K562 (cell line): ENCODE measurements at regions not wholly inside any gene's neighbourhood (a gene's known extent, or its start where the extent isn't known, plus 50 kb on each side); places are given as distances from the start of the nearest gene placed in this dataset.

ENCODE experiments used
- ATF2 ChIP-seq: sonication (generic); formaldehyde crosslinking; IDR thresholded peaks from 2 replicates; pipeline ENCODE4 v1.8.1; 2022; ENCODE audit warnings: missing genetic modification reagents
- ATF7 ChIP-seq: fragments of 450-650 bp; IDR thresholded peaks from 2 replicates; pipeline ENCODE4 v1.7.1; 2014; ENCODE audit warnings: mild to moderate bottlenecking, moderate library complexity
- CTCF ChIP-seq, 3 experiments: IDR thresholded peaks in 2 of 3; conservative IDR thresholded peaks in 1 of 3; 2 replicates each; pipeline ENCODE4 v1.5.1; 2011 to 2012; ENCODE audit warnings: low read length in 3 of 3, mild to moderate bottlenecking in 3 of 3, control low read depth in 2 of 3, improper control_type of control experiment in 1 of 3, inconsistent platforms in 1 of 3, low read depth in 1 of 3, mixed read lengths in 1 of 3, moderate library complexity in 1 of 3; ENCODE audit not compliant: insufficient read depth in 2 of 3
- EZH2 ChIP-seq: IDR thresholded peaks from 2 replicates; pipeline ENCODE4 v1.6.1; 2012; ENCODE audit warnings: low read depth, mild to moderate bottlenecking, inconsistent platforms, low read length, borderline replicate concordance
- FOSL1 ChIP-seq: fragments of 200-800 bp; sonication (Bioruptor generic); conservative IDR thresholded peaks from 2 replicates; pipeline ENCODE4 v1.6.1; 2016; ENCODE audit warnings: missing genetic modification characterization, missing compliant biosample characterization
- MAFK ChIP-seq: IDR thresholded peaks from 2 replicates; pipeline ENCODE4 v1.6.1; 2011; ENCODE audit warnings: low read length, improper control_type of control experiment
- NBN ChIP-seq: fragments of 450-650 bp; IDR thresholded peaks from 2 replicates; pipeline ENCODE4 v1.6.1; 2016; ENCODE audit warnings: low read depth, mild to moderate bottlenecking
- NONO ChIP-seq, 2 experiments: fragments of 200-400 bp in 1 of 2; fragments of 450-650 bp in 1 of 2; formaldehyde crosslinking in 1 of 2; IDR thresholded peaks; 2 replicates each; pipeline ENCODE4 v1.6.1; 2017; ENCODE audit warnings: low read depth in 2 of 2, mild to moderate bottlenecking in 2 of 2, moderate library complexity in 2 of 2, low read length in 1 of 2
- ZBTB34 ChIP-seq: fragments of 250-450 bp; sonication (Bioruptor Pico); IDR thresholded peaks from 2 replicates; pipeline ENCODE4 v1.8.0; 2021; ENCODE audit warnings: mild to moderate bottlenecking, moderate library complexity
- ZNF165 ChIP-seq: fragments of 250-450 bp; sonication (Bioruptor Pico); IDR thresholded peaks from 2 replicates; pipeline ENCODE4 v1.4.0; 2020; ENCODE audit warnings: borderline replicate concordance

- TF ChIP-seq ZNF165 (no peak), NBN (no peak), ZBTB34 (no peak), MAFK (no peak), FOSL1 (tag) (no peak), EZH2 (no peak), ATF2 (no peak), NONO (IDR thresholded peaks at IDR 0.05; ENCODE audit: low read depth in 2 of 2, low read length in 1 of 2) (no peak), CTCF (IDR thresholded peaks at IDR 0.05 in 2 of 3, conservative IDR thresholded peaks at IDR 0.05 in 1 of 3; ENCODE audit: insufficient read depth in 2 of 3, low read depth in 1 of 3, low read length in 3 of 3) (no peak), ATF7 (no peak)
Observed at GRCh38 chr15:30827625-30828303, 76.0 kb upstream of the FAN1 start.
